Left lung (tissue), 4 donors: ENCODE measurements at regions not wholly inside any gene's neighbourhood (a gene's known extent, or its start where the extent isn't known, plus 50 kb on each side); places are given as distances from the start of the nearest gene placed in this dataset.

Source experiments
- ATAC-seq: fragments of 200-7000 bp; cut with Tn5 transposase; one replicate; pipeline ENCODE4 v1.9.1; 2020; ENCODE audit warnings: moderate library complexity
- DNase-seq, 4 donors: peaks; one replicate each; pipeline ENCODE4 v3.0.0-alpha.2; 2013 to 2020
- H3K27ac ChIP-seq, 2 donors: fragments of 200-600 bp; sonication (generic) in 1 of 2; one replicate each; pipeline versions ENCODE4 v1.5.0 to v1.8.0; 2020 to 2021
- H3K27me3 ChIP-seq, 2 donors: fragments of 200-600 bp; sonication (generic) in 1 of 2; one replicate each; pipeline versions ENCODE4 v1.5.0 to v1.8.0; 2020 to 2021
- H3K36me3 ChIP-seq, 2 donors: fragments of 200-600 bp; sonication (generic) in 1 of 2; one replicate each; pipeline versions ENCODE4 v1.5.0 to v1.8.0; 2020 to 2021
- H3K4me1 ChIP-seq, 2 donors: fragments of 200-600 bp; one replicate each; pipeline ENCODE4 v1.8.0; 2021
- H3K4me3 ChIP-seq, 2 donors: fragments of 200-600 bp; sonication (generic) in 1 of 2; one replicate each; pipeline versions ENCODE4 v1.5.0 to v1.8.0; 2020 to 2021; ENCODE audit warnings: mild to moderate bottlenecking in 1 of 2
- H3K9me3 ChIP-seq, 2 donors: fragments of 200-600 bp; sonication (generic) in 1 of 2; one replicate each; pipeline versions ENCODE4 v1.5.0 to v1.8.0; 2020 to 2021
- CTCF ChIP-seq, 2 donors: fragments of 200-600 bp; sonication (generic) in 1 of 2; IDR thresholded peaks; one replicate each; pipeline versions ENCODE4 v1.5.0 to v1.8.0; 2021; ENCODE audit warnings: antibody characterized with exemption in 2 of 2
- intact Hi-C, 2 donors: fragments of 100-400 bp; cut with DNase I; formaldehyde crosslinking; loops; one replicate each; pipeline versions ENCODE4 v1.11.2 to v1.14.2; 2022
- donor health status: DM: no; HTN: yes; CAD: no.
- donor health status: DM: no; HTN: no; CAD: no.

- peaks cover 0 to 40% of the 10 kb centered on the region in 2 donors for H3K27me3 ChIP-seq
- DNase-seq (no peak), ATAC-seq (no peak)
- H3K4me1 ChIP-seq: peaks cover 0 to 3% of the 10 kb centered on the region in 2 donors
- no peak for TF ChIP-seq CTCF (IDR thresholded peaks at IDR 0.05)
- H3K4me3 ChIP-seq: no peak overlapping the region
- H3K27ac ChIP-seq: no peak overlapping the region
- intact Hi-C loops: no loop called here
- H3K9me3 ChIP-seq: no peaks in the 10 kb centered on the region
- no peaks in the 10 kb centered on the region for H3K36me3 ChIP-seq
Observed at GRCh38 chr3:128561504-128561903, 68.5 kb upstream of the GATA2 start.

- H3K4me3 ChIP-seq: no peak overlapping the region
- no peaks in the 10 kb centered on the region for H3K9me3 ChIP-seq
- no peaks in the 10 kb centered on the region for H3K36me3 ChIP-seq
- TF ChIP-seq CTCF (IDR thresholded peaks at IDR 0.05): no peak
- intact Hi-C loops: no loop called here
- peaks cover 6 to 47% of the 10 kb centered on the region in 2 donors for H3K27me3 ChIP-seq
- ATAC-seq (no peak), DNase-seq (no peak)
- H3K27ac ChIP-seq: no peak overlapping the region
- peaks cover 0 to 8% of the 10 kb centered on the region in 2 donors for H3K4me1 ChIP-seq
Observed at GRCh38 chr3:128560768-128561167, 67.8 kb upstream of the GATA2 start.

- H3K4me3 ChIP-seq: no peak overlapping the region
- H3K36me3 ChIP-seq: no peaks in the 10 kb centered on the region
- peaks cover 16 to 58% of the 10 kb centered on the region in 2 donors for H3K27me3 ChIP-seq
- peak; percentile 31 for ATAC-seq
- TF ChIP-seq CTCF (IDR thresholded peaks at IDR 0.05): no peak
- intact Hi-C loops: no loop called here
- no peaks in the 10 kb centered on the region for H3K9me3 ChIP-seq
- peaks cover 0 to 19% of the 10 kb centered on the region in 2 donors for H3K4me1 ChIP-seq
- no peak for DNase-seq
- H3K27ac ChIP-seq: no peak overlapping the region
Observed at GRCh38 chr3:128559486-128560225, 66.7 kb upstream of the GATA2 start.

- no peaks in the 10 kb centered on the region for H3K36me3 ChIP-seq
- peaks cover 16 to 72% of the 10 kb centered on the region in 2 donors for H3K27me3 ChIP-seq
Observed at GRCh38 chr3:128557531-128558280, 64.7 kb upstream of the GATA2 start.

More at GRCh38 chr3:128557531-128558280, 64.7 kb upstream of the GATA2 start:
- TF ChIP-seq CTCF (IDR thresholded peaks at IDR 0.05): no peak
- ATAC-seq (no peak), DNase-seq (no peak)
- H3K4me3 ChIP-seq: no peak overlapping the region
- H3K4me1 ChIP-seq: peaks cover 0 to 23% of the 10 kb centered on the region in 2 donors
- intact Hi-C loops: no loop called here
- no peaks in the 10 kb centered on the region for H3K9me3 ChIP-seq
- H3K27ac ChIP-seq: no peak overlapping the region
